ENCODE measurements at regions not wholly inside any gene's neighbourhood (a gene's known extent, or its start where the extent isn't known, plus 50 kb on each side); places are given as distances from the start of the nearest gene placed in this dataset.

- no peak for TF ChIP-seq CTCF (conservative IDR thresholded peaks at IDR 0.05; ENCODE audit: low read depth, low read length)
- no peak for TF ChIP-seq EZH2 (IDR thresholded peaks at IDR 0.05; ENCODE audit: low read length, unreplicated experiment)
- TF ChIP-seq EZH2phosphoT487 (IDR thresholded peaks at IDR 0.05; ENCODE audit: borderline replicate concordance, low read length) = no peak
These were observed 657.8 kb downstream of the SLITRK6 start for GRCh38 chr13:85141401-85141800.
